ENCODE measurements at regions not wholly inside any gene's neighbourhood (a gene's known extent, or its start where the extent isn't known, plus 50 kb on each side); places are given as distances from the start of the nearest gene placed in this dataset.

DNA sequence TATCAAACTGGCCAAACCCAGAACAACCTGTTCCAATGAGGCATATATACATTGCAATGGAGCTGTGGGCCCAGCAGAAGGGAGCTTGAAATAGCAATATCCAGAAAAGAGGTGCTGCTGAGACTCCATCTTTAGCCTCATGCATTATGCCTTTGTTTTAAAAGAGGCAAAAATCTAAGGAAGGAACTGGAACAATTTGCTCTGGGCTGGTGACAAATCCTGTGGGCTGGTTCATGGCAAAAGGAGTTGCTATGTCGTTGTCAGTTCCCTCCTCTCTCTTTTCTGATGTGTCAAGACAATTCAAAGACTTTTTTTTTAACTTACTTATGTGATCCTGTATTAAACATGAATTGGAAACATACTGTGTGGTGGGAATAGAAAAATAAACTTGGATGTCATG is 124.2 kb upstream of the FSHR start:
- Histone ChIP-seq H3K4me3 (ENCODE audit: insufficient read depth, low read depth, low read length) (no peak overlapping the region), H3K27me3 (ENCODE audit: control insufficient read depth, insufficient read depth, low read length) (no peaks in the 10 kb centered on the region), H3K36me3 (replicated peaks; ENCODE audit: control insufficient read depth, insufficient read depth, low read length) (no peaks in the 10 kb centered on the region)
- DNase-seq, result no peak

DNA sequence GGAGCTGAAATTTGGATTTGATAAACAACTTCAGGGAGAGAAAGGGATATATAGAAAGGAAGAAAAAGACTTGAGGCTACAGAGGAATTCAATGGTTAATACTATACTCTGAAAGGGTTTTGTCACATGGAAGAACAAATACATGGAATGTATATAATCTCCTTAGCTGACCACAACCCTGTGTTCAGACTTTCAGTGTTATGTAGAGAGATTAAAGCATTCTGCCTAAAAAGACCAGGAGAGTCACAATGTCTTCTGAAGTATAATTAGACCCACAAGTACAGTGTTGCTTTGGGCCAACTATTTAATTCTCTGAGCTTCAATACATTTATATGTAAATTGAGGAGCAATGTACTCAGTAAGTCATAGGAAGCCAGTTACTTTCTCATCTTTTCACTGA is 123.8 kb upstream of the FSHR start:
- Histone ChIP-seq H3K27me3 (ENCODE audit: control insufficient read depth, insufficient read depth, low read length) (no peaks in the 10 kb centered on the region), H3K4me3 (ENCODE audit: insufficient read depth, low read depth, low read length) (no peak overlapping the region), H3K36me3 (replicated peaks; ENCODE audit: control insufficient read depth, insufficient read depth, low read length) (no peaks in the 10 kb centered on the region)
- no peak for DNase-seq

DNA sequence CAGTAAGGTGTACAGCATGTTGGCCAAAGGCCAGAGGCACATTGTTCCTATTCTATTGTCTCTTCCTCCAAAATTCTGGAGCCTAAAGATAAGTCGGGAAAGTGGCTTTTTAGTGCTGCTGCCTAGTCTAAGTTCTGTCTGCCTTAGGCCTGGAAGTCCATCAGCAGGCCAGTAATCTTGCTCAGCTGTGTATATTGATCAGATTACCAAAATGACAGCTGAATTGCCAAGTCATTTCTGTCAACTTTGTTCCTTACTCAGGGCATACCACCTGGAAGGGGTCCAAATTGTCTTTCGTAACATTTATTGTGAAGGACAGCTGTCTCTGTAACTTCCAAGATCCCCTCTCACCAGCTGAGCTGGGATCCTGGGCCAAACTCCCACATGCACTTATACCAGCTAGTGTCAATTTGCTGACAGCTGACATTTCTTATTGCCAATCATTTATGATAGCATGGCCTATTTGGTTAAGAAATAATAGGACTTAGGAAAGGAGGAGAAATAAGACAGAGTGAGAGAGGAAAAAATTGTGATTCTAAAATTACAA is 116.8 kb upstream of the FSHR start:
- H3K27me3 ChIP-seq (ENCODE audit: control insufficient read depth, insufficient read depth, low read length), result no peaks in the 10 kb centered on the region
- no peak overlapping the region for H3K4me3 ChIP-seq (ENCODE audit: insufficient read depth, low read depth, low read length)
- DNase-seq, result no peak
- H3K36me3 ChIP-seq (replicated peaks; ENCODE audit: control insufficient read depth, insufficient read depth, low read length), result no peaks in the 10 kb centered on the region

DNA sequence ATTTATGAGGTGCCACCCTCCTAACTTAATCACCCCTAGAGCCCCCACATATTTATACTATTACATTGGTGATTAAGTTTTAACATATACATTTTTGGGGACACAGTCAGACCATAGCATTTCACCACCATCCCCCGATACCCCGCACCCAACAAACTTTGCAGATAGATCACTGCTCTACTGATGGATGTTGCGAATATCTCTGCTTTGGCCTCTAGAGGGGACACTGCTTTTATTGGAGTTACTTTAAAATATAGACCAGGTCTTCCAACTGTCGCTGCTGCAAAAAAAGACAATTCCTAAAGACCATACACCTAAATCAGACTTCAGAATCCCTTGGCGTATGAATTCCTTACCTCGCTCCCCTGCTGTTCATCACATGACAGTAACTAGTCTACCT is 115.8 kb upstream of the FSHR start:
- no peaks in the 10 kb centered on the region for H3K27me3 ChIP-seq (ENCODE audit: control insufficient read depth, insufficient read depth, low read length)
- no peak for DNase-seq
- no peak overlapping the region for H3K4me3 ChIP-seq (ENCODE audit: insufficient read depth, low read depth, low read length)
- no peaks in the 10 kb centered on the region for H3K36me3 ChIP-seq (replicated peaks; ENCODE audit: control insufficient read depth, insufficient read depth, low read length)

DNA sequence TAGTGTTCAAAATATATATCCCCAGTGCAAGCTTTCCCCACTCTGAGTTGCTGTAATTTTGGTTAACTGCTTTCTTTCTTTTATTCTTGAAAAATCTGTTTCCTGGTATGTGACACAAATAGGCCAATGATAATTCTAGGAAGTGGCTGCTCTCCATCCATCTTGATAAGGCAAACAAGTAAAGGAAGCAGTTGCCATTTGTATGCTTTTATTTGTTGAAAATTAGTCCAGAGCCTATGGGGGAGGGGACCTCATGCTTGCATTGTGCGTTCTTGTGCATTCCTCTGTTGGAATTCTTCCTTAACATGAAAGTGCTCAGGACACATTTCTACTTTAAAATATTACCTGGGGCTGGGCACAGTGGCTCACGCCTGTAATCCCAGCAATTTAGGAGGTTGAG is 111.2 kb upstream of the FSHR start:
- Histone ChIP-seq H3K27me3 (ENCODE audit: control insufficient read depth, insufficient read depth, low read length) (no peaks in the 10 kb centered on the region), H3K4me3 (ENCODE audit: insufficient read depth, low read depth, low read length) (no peak overlapping the region)
- no peak for DNase-seq

DNA sequence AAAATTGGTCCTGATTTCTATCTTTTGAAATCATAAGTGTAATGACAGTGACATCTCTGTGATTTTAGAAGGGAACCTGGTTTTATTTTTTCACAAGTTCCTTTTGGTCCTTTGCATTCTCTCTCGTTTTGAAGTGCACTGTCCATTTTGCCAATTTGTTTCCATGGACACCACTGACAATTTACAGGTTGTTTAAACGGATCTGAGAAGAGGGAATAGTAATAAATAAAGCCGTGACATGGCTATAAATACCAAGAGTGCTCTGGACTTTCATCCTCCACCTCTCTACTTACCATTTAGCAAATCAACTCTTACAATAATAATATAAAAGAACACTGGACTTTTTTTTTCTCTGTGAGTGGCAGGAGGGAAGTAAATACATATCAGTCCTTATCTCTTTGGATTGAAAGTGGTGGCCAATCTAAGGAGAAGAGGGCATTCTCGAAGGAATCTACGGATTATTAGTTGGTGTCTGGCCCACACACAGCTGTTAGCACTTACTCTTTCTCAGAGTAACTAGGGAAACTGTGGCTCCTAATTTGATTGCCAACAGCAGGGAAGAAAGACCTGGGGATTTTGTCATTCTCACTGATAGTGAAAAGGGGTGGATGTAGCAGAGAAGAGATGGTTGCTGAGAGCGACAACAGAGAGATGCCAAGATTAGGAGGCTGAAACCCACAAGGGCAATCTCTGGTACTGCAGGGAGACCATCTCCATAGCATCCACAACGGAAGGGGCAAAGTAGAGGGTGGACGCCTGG is 108.7 kb upstream of the FSHR start:
- H3K4me3 ChIP-seq (ENCODE audit: insufficient read depth, low read depth, low read length), result no peak overlapping the region
- no peaks in the 10 kb centered on the region for H3K36me3 ChIP-seq (replicated peaks; ENCODE audit: control insufficient read depth, insufficient read depth, low read length)
- no peak for DNase-seq
- no peaks in the 10 kb centered on the region for H3K27me3 ChIP-seq (ENCODE audit: control insufficient read depth, insufficient read depth, low read length)

More for the DNA sequence above, 111.2 kb upstream of the FSHR start:
- no peaks in the 10 kb centered on the region for H3K36me3 ChIP-seq (replicated peaks; ENCODE audit: control insufficient read depth, insufficient read depth, low read length)

DNA sequence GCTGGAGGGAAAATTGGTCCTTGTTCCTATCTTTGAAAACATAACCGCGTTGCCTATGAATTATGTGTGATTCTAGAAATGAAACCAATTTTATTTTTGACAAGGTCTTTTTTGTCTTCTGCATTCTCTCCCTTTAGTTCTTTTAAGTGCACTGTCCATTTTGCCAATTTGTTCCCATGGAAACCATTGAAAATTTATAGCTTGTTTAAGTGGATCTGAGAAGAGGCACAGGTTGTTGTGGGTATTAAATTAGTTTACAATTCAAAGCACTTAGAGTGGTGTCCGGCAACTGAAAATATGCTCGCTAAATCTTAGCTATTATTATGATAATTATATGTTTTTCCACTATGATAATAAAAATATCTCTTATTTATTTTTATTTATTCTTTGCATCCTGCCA is 107.5 kb upstream of the FSHR start:
- Histone ChIP-seq H3K4me3 (ENCODE audit: insufficient read depth, low read depth, low read length) (no peak overlapping the region), H3K27me3 (ENCODE audit: control insufficient read depth, insufficient read depth, low read length) (no peaks in the 10 kb centered on the region), H3K36me3 (replicated peaks; ENCODE audit: control insufficient read depth, insufficient read depth, low read length) (no peaks in the 10 kb centered on the region)
- no peak for DNase-seq

DNA sequence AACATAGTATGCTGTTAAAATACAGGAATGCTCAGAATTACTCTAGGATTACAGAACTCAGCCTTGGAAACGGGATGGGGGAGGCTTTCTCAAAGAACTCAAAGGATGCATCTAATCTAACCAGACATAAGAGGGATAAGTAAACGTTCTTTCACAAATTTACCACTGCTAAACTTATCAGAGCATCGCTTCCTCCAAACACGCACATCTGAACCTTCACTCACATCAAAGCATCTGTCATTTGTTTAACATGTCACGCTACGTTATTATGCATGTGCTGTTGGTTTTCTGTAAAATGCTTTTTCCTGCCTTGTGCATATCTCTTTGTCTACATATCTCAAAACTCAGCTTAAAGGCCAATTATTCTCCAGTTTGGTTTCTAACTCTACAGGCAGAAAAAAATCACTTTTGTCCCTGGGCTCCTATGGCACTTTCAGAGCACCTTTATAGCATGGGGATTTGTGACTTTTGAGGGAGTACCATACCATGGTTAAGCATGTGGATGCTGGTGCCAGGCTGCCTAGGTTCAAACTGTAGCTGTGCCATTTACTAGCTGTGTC is 106.7 kb upstream of the FSHR start:
- Histone ChIP-seq H3K27me3 (ENCODE audit: control insufficient read depth, insufficient read depth, low read length) (no peaks in the 10 kb centered on the region), H3K36me3 (replicated peaks; ENCODE audit: control insufficient read depth, insufficient read depth, low read length) (no peaks in the 10 kb centered on the region), H3K4me3 (ENCODE audit: insufficient read depth, low read depth, low read length) (no peak overlapping the region)
- no peak for DNase-seq

DNA sequence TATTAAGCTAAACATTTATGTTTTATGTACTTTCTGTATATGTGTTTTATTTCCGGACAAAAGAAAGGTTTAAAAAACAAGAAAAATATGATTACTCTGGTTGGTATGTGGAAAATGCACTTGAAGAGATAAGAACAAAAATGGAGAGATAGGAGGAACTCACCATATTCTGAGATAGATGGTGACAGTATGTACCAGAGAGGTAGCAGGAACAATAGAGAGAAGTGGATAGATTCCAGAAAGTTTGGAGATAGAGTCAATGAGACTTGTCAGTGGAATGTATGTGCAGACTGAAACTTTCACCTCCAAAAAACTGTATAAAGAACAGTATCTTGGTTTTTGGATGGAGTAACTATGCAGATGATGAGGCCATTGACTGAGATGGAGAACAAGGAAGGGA is 105.6 kb upstream of the FSHR start:
- H3K36me3 ChIP-seq (replicated peaks; ENCODE audit: control insufficient read depth, insufficient read depth, low read length), result no peaks in the 10 kb centered on the region
- H3K27me3 ChIP-seq (ENCODE audit: control insufficient read depth, insufficient read depth, low read length), result no peaks in the 10 kb centered on the region
- DNase-seq, result no peak
- no peak overlapping the region for H3K4me3 ChIP-seq (ENCODE audit: insufficient read depth, low read depth, low read length)

DNA sequence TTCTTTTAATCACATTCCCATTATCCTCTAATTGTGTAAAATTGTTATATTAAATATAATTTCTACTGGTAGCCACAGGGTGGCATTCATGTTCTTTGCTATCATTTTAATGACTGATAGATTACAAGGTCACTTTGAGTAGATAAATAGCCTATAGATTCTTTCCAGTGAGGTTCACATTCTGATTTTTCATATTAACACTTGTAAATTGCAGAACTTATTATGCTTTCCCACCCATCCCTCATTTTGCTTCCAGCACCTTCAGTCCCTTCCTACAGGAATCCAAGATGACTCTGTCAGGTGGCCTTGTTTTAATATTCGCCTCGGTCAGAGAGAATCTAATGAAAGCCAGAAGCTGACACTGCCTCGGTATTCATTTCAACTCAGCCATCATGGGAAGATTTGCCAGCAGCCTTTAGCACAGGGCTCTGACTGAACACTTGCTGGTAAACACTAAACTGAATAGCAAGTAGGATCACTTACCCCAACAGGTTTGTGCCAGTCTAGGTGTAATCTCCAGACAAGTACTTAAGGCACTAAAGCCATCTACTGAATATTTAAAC is 101.2 kb upstream of the FSHR start:
- DNase-seq, result no peak
- H3K36me3 ChIP-seq (replicated peaks; ENCODE audit: control insufficient read depth, insufficient read depth, low read length), result no peaks in the 10 kb centered on the region
- H3K4me3 ChIP-seq (ENCODE audit: insufficient read depth, low read depth, low read length), result no peak overlapping the region
- no peaks in the 10 kb centered on the region for H3K27me3 ChIP-seq (ENCODE audit: control insufficient read depth, insufficient read depth, low read length)

DNA sequence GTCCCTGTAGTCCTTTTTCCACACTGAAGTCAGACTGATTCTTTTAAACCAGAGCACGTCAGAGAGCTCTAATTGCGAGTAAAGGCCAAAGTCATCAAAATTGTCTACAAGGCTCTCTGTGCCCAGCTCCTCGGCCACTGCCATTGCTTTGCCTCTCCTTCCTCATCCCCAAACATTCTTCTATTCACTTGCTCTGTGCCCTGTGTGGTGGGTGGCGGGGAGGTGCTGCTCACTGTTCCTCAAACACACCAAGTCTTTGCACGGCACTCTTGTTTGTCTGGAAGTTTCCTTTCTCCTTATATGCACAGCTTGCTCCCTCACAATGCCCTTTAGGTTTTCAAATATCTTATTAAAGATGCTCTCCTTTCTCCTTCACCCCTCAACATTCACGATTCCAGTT is 100.1 kb upstream of the FSHR start:
- no peak for DNase-seq
- Histone ChIP-seq H3K4me3 (ENCODE audit: insufficient read depth, low read depth, low read length) (no peak overlapping the region), H3K27me3 (ENCODE audit: control insufficient read depth, insufficient read depth, low read length) (no peaks in the 10 kb centered on the region), H3K36me3 (replicated peaks; ENCODE audit: control insufficient read depth, insufficient read depth, low read length) (no peaks in the 10 kb centered on the region)

DNA sequence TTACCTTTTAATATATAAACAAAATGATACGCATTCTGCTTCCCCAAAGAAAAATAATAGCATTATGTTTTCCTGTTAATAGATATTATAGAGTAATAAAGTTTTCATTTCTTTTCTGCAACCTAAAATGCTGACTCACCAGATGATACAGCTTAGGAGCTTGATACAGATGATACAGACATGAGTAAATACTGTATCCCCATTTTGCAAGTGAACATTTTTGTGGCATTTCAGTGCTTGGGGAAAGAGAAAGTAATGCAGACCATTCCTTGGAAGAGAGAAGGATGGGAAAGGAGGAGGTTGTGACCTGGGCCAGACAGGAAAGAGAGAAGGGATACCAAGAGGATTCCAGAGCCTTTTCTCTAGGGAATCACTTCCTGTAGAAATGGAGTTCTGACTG is 97.5 kb upstream of the FSHR start:
- Histone ChIP-seq H3K4me3 (ENCODE audit: insufficient read depth, low read depth, low read length) (no peak overlapping the region), H3K27me3 (ENCODE audit: control insufficient read depth, insufficient read depth, low read length) (no peaks in the 10 kb centered on the region), H3K36me3 (replicated peaks; ENCODE audit: control insufficient read depth, insufficient read depth, low read length) (no peaks in the 10 kb centered on the region)
- no peak for DNase-seq

DNA sequence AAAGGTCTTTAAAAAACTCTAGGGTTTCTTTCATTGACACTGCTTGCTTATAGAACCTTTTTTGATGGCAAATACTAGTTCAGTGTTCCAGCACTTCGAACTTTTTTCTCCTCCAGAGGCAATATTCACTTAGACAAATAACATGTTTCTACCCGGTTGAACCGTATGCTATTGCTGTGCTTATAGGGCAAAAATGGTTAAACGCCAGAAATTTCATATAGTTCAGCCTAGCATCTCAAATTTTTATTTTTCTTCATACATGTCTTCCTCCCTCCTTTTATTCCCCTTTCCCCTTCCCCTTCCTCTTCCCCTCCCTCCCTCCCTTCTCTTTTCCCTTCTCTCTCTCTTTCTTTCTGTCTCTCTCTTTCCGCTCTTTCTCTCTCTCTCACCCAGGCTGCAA is 96.9 kb upstream of the FSHR start:
- H3K27me3 ChIP-seq (ENCODE audit: control insufficient read depth, insufficient read depth, low read length), result no peaks in the 10 kb centered on the region
- no peak overlapping the region for H3K4me3 ChIP-seq (ENCODE audit: insufficient read depth, low read depth, low read length)
- H3K36me3 ChIP-seq (replicated peaks; ENCODE audit: control insufficient read depth, insufficient read depth, low read length), result no peaks in the 10 kb centered on the region
- DNase-seq, result no peak

DNA sequence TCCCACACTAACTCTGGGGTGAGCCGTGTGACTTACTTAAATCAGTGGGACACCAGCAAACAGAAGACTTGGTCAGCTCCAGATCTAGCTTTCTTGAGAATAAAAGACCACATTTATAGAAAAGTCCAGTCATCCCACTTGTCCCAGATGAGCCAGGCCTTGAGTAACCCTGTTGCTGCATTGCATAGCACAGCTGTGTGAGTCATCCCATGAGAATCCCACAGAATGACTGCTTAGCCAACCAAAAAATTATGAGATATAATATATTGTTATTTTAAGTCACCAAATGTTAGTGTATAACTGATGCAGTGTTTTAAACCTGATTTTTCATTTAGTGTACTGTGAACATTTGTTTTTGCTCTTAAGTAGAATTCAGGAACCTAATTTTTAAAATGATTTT is 94.2 kb upstream of the FSHR start:
- DNase-seq, result no peak
- no peaks in the 10 kb centered on the region for H3K36me3 ChIP-seq (replicated peaks; ENCODE audit: control insufficient read depth, insufficient read depth, low read length)

DNA sequence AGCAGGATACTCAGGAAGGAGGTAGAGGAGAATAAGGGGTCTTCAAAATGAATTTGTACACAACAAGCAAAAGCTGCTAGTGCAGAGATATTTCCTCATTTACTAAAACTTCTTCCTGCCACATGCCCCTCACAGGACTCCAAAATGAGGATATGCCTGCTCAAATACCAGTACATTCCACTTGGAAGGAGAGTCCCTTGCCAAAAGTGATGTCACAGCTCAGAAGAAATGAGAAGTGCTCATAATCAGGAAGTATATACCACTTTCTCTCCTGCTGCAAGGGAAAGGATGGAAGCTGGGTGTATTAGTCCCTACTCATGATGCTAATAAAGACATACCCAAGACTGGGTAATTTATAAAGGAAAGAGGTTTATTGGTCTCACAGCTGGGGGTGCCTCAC is 87.7 kb upstream of the FSHR start:
- no peaks in the 10 kb centered on the region for H3K27me3 ChIP-seq (ENCODE audit: control insufficient read depth, insufficient read depth, low read length)
- no peak for DNase-seq
- H3K36me3 ChIP-seq (replicated peaks; ENCODE audit: control insufficient read depth, insufficient read depth, low read length), result no peaks in the 10 kb centered on the region
- H3K4me3 ChIP-seq (ENCODE audit: insufficient read depth, low read depth, low read length), result no peak overlapping the region

More for the DNA sequence above, 94.2 kb upstream of the FSHR start:
- H3K27me3 ChIP-seq (ENCODE audit: control insufficient read depth, insufficient read depth, low read length), result no peaks in the 10 kb centered on the region
- H3K4me3 ChIP-seq (ENCODE audit: insufficient read depth, low read depth, low read length), result no peak overlapping the region
